Suprapubic skin (tissue), 3 donors: ENCODE measurements at regions not wholly inside any gene's neighbourhood (a gene's known extent, or its start where the extent isn't known, plus 50 kb on each side); places are given as distances from the start of the nearest gene placed in this dataset.

Experiments used
- EP300 ChIP-seq: sonication (generic); formaldehyde crosslinking; IDR thresholded peaks from one replicate; pipeline ENCODE4 v1.6.1; 2017; ENCODE audit warnings: antibody characterized with exemption
- POLR2A ChIP-seq, 2 donors: fragments of 450-650 bp; IDR thresholded peaks; one replicate each; pipeline ENCODE4 v1.6.1; 2017; ENCODE audit warnings: antibody characterized with exemption in 2 of 2, mild to moderate bottlenecking in 2 of 2, moderate library complexity in 2 of 2
- TF ChIP-seq, protein P1 (sequence below), 2 donors: fragments of 200-600 bp in 1 of 2; fragments of 450-650 bp in 1 of 2; sonication (generic) in 1 of 2; IDR thresholded peaks; one replicate each; pipeline ENCODE4 v1.5.1; 2016 to 2019; ENCODE audit warnings: antibody characterized with exemption in 2 of 2, mild to moderate bottlenecking in 1 of 2, moderate library complexity in 1 of 2

- TF ChIP-seq, protein P1, sequence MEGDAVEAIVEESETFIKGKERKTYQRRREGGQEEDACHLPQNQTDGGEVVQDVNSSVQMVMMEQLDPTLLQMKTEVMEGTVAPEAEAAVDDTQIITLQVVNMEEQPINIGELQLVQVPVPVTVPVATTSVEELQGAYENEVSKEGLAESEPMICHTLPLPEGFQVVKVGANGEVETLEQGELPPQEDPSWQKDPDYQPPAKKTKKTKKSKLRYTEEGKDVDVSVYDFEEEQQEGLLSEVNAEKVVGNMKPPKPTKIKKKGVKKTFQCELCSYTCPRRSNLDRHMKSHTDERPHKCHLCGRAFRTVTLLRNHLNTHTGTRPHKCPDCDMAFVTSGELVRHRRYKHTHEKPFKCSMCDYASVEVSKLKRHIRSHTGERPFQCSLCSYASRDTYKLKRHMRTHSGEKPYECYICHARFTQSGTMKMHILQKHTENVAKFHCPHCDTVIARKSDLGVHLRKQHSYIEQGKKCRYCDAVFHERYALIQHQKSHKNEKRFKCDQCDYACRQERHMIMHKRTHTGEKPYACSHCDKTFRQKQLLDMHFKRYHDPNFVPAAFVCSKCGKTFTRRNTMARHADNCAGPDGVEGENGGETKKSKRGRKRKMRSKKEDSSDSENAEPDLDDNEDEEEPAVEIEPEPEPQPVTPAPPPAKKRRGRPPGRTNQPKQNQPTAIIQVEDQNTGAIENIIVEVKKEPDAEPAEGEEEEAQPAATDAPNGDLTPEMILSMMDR (IDR thresholded peaks at IDR 0.05), result no peak
- TF ChIP-seq EP300, result no peak
- no peak for TF ChIP-seq POLR2A (IDR thresholded peaks at IDR 0.05)
Observed at GRCh38 chr20:12786276-12786675, 222.5 kb upstream of the SPTLC3 start.
